Left lung (tissue), 4 donors: ENCODE measurements at regions not wholly inside any gene's neighbourhood (a gene's known extent, or its start where the extent isn't known, plus 50 kb on each side); places are given as distances from the start of the nearest gene placed in this dataset.

Experiments
- ATAC-seq: fragments of 200-7000 bp; cut with Tn5 transposase; one replicate; pipeline ENCODE4 v1.9.1; 2020; ENCODE audit warnings: moderate library complexity
- DNase-seq, 4 donors: peaks; one replicate each; pipeline ENCODE4 v3.0.0-alpha.2; 2013 to 2020
- H3K27ac ChIP-seq, 2 donors: fragments of 200-600 bp; sonication (generic) in 1 of 2; one replicate each; pipeline versions ENCODE4 v1.5.0 to v1.8.0; 2020 to 2021
- H3K27me3 ChIP-seq, 2 donors: fragments of 200-600 bp; sonication (generic) in 1 of 2; one replicate each; pipeline versions ENCODE4 v1.5.0 to v1.8.0; 2020 to 2021
- H3K36me3 ChIP-seq, 2 donors: fragments of 200-600 bp; sonication (generic) in 1 of 2; one replicate each; pipeline versions ENCODE4 v1.5.0 to v1.8.0; 2020 to 2021
- H3K4me1 ChIP-seq, 2 donors: fragments of 200-600 bp; one replicate each; pipeline ENCODE4 v1.8.0; 2021
- H3K4me3 ChIP-seq, 2 donors: fragments of 200-600 bp; sonication (generic) in 1 of 2; one replicate each; pipeline versions ENCODE4 v1.5.0 to v1.8.0; 2020 to 2021; ENCODE audit warnings: mild to moderate bottlenecking in 1 of 2
- H3K9me3 ChIP-seq, 2 donors: fragments of 200-600 bp; sonication (generic) in 1 of 2; one replicate each; pipeline versions ENCODE4 v1.5.0 to v1.8.0; 2020 to 2021
- intact Hi-C, 2 donors: fragments of 100-400 bp; cut with DNase I; formaldehyde crosslinking; loops; one replicate each; pipeline versions ENCODE4 v1.11.2 to v1.14.2; 2022
- TF ChIP-seq, protein P1 (sequence below), 2 donors: fragments of 200-600 bp; sonication (generic) in 1 of 2; IDR thresholded peaks; one replicate each; pipeline versions ENCODE4 v1.5.0 to v1.8.0; 2021; ENCODE audit warnings: antibody characterized with exemption in 2 of 2
- donor health status: DM: no; HTN: yes; CAD: no.
- donor health status: DM: no; HTN: no; CAD: no.

DNA sequence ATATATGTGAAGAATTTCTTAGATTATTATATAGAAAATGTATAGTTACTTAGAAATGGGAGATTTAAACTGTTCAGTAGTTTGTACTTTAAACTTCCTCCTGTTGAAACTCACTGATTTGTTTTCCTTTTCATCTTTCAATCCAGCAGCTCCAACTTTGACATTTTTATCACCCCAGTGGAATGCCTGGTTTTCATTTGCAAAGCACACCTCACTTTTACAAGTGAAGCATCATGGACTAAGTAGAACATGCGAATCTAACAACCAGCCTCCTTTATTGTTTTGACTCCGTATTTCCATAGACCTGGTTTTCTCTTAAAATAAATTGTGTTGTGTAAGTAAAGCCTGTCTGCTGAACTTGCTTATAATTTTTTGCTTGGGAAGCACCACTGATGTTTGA, 97.8 kb upstream of the ROBO2 start:
- H3K4me1 ChIP-seq = no peaks in the 10 kb centered on the region
- no peak for DNase-seq
- H3K4me3 ChIP-seq = no peak overlapping the region
- no peaks in the 10 kb centered on the region for H3K27me3 ChIP-seq
- no peaks in the 10 kb centered on the region for H3K36me3 ChIP-seq
- no peak for ATAC-seq
- TF ChIP-seq, protein P1, sequence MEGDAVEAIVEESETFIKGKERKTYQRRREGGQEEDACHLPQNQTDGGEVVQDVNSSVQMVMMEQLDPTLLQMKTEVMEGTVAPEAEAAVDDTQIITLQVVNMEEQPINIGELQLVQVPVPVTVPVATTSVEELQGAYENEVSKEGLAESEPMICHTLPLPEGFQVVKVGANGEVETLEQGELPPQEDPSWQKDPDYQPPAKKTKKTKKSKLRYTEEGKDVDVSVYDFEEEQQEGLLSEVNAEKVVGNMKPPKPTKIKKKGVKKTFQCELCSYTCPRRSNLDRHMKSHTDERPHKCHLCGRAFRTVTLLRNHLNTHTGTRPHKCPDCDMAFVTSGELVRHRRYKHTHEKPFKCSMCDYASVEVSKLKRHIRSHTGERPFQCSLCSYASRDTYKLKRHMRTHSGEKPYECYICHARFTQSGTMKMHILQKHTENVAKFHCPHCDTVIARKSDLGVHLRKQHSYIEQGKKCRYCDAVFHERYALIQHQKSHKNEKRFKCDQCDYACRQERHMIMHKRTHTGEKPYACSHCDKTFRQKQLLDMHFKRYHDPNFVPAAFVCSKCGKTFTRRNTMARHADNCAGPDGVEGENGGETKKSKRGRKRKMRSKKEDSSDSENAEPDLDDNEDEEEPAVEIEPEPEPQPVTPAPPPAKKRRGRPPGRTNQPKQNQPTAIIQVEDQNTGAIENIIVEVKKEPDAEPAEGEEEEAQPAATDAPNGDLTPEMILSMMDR (IDR thresholded peaks at IDR 0.05) = no peak
- no peak overlapping the region for H3K27ac ChIP-seq
- H3K9me3 ChIP-seq = no peaks in the 10 kb centered on the region
- intact Hi-C loops = no loop called here

DNA sequence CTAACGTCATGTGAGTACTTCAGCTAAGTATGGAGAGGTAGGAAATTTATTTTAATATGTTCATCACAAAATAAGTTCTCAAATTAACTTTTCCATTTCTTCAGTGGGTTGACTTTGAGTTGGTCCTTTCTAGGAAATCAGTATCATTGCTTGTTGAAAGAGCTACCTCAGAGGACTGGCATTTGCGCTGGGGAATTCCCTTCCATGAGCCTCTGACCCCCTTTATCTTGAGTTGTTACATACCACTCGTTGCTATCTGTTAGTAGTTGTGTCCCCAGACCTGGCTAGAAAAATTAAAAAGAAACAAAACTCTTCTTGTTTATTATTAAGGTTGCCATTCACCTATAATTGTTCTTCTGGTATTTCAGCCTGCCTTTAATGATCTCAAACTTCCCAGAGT, 96.8 kb upstream of the ROBO2 start:
- Histone ChIP-seq H3K27ac (no peak overlapping the region), H3K36me3 (no peaks in the 10 kb centered on the region), H3K4me1 (no peaks in the 10 kb centered on the region), H3K4me3 (no peak overlapping the region), H3K27me3 (no peaks in the 10 kb centered on the region), H3K9me3 (no peaks in the 10 kb centered on the region)
- no peak for DNase-seq
- no peak for ATAC-seq
- intact Hi-C loops = no loop called here
- TF ChIP-seq, protein P1 (IDR thresholded peaks at IDR 0.05) = no peak

DNA sequence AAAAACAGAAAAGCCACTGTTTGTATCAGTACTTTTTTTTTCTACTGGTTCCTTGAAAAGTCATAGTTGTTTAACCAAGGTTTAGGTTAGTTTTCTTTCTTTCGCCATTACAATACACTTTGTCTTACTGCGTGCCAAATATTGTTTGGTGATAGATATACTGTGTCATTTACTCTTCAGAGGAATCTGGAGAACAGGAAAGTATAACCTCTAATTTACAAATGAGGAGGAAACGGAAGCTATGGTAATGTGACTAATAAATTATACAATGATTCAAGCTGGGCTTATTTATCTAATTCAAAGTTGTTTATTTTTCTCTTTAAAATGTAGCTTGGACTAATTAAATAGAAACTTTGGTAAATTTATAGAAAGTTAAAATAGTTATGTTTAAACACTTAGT, 96.2 kb upstream of the ROBO2 start:
- Histone ChIP-seq H3K4me3 (no peak overlapping the region), H3K27ac (no peak overlapping the region), H3K9me3 (no peaks in the 10 kb centered on the region), H3K4me1 (no peaks in the 10 kb centered on the region), H3K27me3 (no peaks in the 10 kb centered on the region), H3K36me3 (no peaks in the 10 kb centered on the region)
- DNase-seq = no peak
- TF ChIP-seq, protein P1 (IDR thresholded peaks at IDR 0.05) = no peak
- ATAC-seq = no peak
- intact Hi-C loops = no loop called here

DNA sequence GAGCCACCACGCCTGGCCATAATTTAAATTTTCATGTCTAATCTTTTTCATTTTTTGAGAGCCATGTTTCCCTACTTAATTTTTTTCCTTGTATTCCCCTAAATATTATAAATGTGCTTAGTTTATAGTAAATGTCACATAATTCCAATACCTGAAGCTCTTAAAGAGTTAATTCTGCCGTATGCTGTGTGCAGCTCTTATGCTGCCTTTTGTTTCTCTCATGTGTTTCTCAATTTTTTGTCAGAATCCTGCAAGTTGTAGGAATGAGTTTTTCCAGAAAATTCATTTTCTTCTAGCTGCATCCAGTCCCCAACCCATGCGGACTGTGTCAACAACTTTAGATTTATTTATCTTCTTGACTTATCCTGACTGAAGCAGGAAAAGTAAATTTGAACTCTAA, 90.9 kb upstream of the ROBO2 start:
- no peak overlapping the region for H3K4me3 ChIP-seq
- DNase-seq (no peak), ATAC-seq (no peak)
- H3K36me3 ChIP-seq = no peaks in the 10 kb centered on the region
- H3K27me3 ChIP-seq = no peaks in the 10 kb centered on the region
- no peaks in the 10 kb centered on the region for H3K4me1 ChIP-seq
- TF ChIP-seq, protein P1 (IDR thresholded peaks at IDR 0.05) = no peak
- H3K9me3 ChIP-seq = no peaks in the 10 kb centered on the region
- intact Hi-C loops = no loop called here
- no peak overlapping the region for H3K27ac ChIP-seq

DNA sequence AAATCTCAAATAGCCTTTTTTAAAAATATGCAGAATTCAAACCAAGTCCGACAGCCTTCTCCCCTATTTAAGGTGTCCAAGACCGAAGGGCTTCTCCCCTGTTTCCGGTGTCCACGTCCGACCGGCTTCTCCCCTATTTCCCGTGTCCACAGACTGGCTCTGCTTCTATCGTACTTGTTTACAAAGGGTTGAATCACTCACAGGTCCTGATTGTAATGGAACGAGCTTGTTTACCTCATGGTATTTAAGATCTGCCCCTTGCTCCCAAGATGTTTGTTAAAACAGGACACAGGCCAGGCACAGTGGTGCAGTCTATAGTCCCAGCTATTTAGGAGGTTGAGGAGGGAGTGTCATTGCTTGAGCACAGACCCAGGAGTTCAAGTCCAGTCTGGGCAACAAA, 90.4 kb upstream of the ROBO2 start:
- H3K4me1 ChIP-seq = no peaks in the 10 kb centered on the region
- no peaks in the 10 kb centered on the region for H3K9me3 ChIP-seq
- intact Hi-C loops = no loop called here
- H3K27me3 ChIP-seq = no peaks in the 10 kb centered on the region
- no peak overlapping the region for H3K27ac ChIP-seq
- no peak overlapping the region for H3K4me3 ChIP-seq
- TF ChIP-seq, protein P1 (IDR thresholded peaks at IDR 0.05) = no peak
- no peaks in the 10 kb centered on the region for H3K36me3 ChIP-seq
- no peak for ATAC-seq
- no peak for DNase-seq
